ENCODE measurements at regions not wholly inside any gene's neighbourhood (a gene's known extent, or its start where the extent isn't known, plus 50 kb on each side); places are given as distances from the start of the nearest gene placed in this dataset.

DNA sequence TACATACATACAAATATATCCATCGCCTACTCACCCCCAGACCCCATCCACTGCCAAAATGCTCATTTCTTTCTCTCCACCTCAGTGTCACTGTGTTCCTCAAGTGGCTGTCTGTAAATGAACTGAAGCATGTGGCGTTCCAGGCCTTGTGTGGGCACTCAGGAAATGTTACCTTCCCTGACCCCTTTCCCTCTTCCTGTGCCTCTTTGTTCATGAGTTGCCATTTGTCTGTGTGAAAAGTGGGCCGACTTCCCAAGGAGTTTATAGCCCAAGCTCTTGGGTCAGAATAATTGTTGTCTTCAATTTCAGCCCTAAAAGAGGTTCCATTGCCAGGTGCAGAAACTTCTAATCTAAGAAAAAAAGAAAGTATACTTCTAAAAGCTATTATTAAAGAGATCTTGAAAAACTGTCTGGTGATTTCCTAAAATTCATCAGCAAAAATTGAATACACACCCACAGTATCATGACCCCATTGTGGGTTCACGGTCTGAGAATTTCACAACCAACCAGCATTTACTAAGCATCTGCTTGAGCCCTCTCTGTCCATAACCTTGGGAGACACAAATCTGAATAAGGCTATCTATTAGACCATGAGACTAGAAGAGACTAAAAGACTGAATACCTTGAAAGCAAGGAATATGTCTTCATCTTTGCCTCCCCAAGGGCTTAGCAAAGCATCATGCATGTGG lies 201.4 kb upstream of the EEA1 start:
- TF ChIP-seq CTCF (IDR thresholded peaks at IDR 0.05) (no peak), EP300 (IDR thresholded peaks at IDR 0.05) (no peak)

Data from esophagus muscularis mucosa (tissue), 3 donors.